HL-60 (cell line): ENCODE measurements at regions not wholly inside any gene's neighbourhood (a gene's known extent, or its start where the extent isn't known, plus 50 kb on each side); places are given as distances from the start of the nearest gene placed in this dataset.

Experiments
- DNase-seq, 2 experiments: peaks; one replicate each; pipeline ENCODE4 v3.0.0-alpha.2; 2010 to 2020; ENCODE audit warnings: low read depth in 1 of 2, low spot score in 1 of 2
- H3K27ac ChIP-seq: fragments of 250-450 bp; sonication (Bioruptor Pico); replicated peaks from 2 replicates; pipeline ENCODE4 v1.5.1; 2020; ENCODE audit warnings: mild to moderate bottlenecking, moderate library complexity
- H3K27me3 ChIP-seq: fragments of 250-450 bp; sonication (Bioruptor Pico); 2 replicates; pipeline ENCODE4 v1.5.1; 2021; ENCODE audit warnings: mild to moderate bottlenecking, moderate library complexity; ENCODE audit not compliant: insufficient read depth, poor library complexity, severe bottlenecking
- H3K4me3 ChIP-seq: replicated peaks from 2 replicates; pipeline ENCODE4 v1.5.1; 2011; ENCODE audit warnings: mild to moderate bottlenecking, control low read depth, low read length; ENCODE audit not compliant: insufficient read depth
- GABPA ChIP-seq: IDR thresholded peaks from 2 replicates; pipeline ENCODE4 v1.6.1; 2012; ENCODE audit warnings: low read depth
- POLR2AphosphoS5 ChIP-seq: IDR thresholded peaks from 2 replicates; pipeline ENCODE4 v1.6.1; 2012; ENCODE audit warnings: low read depth
- SPI1 ChIP-seq: IDR thresholded peaks from 2 replicates; pipeline ENCODE4 v1.6.1; 2012; ENCODE audit warnings: low read depth, mild to moderate bottlenecking, borderline replicate concordance
- TF ChIP-seq, protein P1 (sequence below): IDR thresholded peaks from one replicate; pipeline ENCODE4 v1.5.1; 2011; ENCODE audit warnings: low read length, control low read depth, inconsistent platforms; ENCODE audit not compliant: insufficient read depth
- TF ChIP-seq, protein P2 (sequence below): IDR thresholded peaks from 2 replicates; pipeline ENCODE4 v1.6.1; 2012; ENCODE audit warnings: low read depth; ENCODE audit not compliant: insufficient replicate concordance

DNA sequence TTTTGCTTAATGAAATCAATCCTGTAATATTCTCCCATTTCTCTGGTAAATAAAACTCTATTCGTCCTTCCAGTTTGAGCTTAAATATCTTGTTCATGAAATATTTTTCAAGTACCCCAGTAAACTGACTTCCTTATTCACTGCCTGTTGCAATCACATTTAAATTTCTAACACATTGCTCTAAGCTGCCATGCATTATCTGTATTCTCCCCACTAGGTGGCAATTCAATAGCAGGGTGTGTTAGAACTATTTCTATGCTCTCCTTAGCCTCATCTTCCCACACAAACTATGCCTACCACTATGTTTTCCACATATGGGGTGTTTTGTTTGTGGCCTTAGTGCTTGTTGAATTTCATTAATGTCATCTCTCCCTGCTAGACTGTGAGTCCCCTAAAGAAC lies 377.1 kb upstream of the HS3ST1 start:
- no peak overlapping the region for H3K27ac ChIP-seq
- H3K27me3 ChIP-seq, result no peaks in the 10 kb centered on the region
- TF ChIP-seq POLR2AphosphoS5, result no peak
- TF ChIP-seq, protein P1, sequence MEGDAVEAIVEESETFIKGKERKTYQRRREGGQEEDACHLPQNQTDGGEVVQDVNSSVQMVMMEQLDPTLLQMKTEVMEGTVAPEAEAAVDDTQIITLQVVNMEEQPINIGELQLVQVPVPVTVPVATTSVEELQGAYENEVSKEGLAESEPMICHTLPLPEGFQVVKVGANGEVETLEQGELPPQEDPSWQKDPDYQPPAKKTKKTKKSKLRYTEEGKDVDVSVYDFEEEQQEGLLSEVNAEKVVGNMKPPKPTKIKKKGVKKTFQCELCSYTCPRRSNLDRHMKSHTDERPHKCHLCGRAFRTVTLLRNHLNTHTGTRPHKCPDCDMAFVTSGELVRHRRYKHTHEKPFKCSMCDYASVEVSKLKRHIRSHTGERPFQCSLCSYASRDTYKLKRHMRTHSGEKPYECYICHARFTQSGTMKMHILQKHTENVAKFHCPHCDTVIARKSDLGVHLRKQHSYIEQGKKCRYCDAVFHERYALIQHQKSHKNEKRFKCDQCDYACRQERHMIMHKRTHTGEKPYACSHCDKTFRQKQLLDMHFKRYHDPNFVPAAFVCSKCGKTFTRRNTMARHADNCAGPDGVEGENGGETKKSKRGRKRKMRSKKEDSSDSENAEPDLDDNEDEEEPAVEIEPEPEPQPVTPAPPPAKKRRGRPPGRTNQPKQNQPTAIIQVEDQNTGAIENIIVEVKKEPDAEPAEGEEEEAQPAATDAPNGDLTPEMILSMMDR, result peak; percentile 61
- TF ChIP-seq SPI1, result peak; percentile 70; the same call in 1 of the 2 replicates
- TF ChIP-seq, protein P2, sequence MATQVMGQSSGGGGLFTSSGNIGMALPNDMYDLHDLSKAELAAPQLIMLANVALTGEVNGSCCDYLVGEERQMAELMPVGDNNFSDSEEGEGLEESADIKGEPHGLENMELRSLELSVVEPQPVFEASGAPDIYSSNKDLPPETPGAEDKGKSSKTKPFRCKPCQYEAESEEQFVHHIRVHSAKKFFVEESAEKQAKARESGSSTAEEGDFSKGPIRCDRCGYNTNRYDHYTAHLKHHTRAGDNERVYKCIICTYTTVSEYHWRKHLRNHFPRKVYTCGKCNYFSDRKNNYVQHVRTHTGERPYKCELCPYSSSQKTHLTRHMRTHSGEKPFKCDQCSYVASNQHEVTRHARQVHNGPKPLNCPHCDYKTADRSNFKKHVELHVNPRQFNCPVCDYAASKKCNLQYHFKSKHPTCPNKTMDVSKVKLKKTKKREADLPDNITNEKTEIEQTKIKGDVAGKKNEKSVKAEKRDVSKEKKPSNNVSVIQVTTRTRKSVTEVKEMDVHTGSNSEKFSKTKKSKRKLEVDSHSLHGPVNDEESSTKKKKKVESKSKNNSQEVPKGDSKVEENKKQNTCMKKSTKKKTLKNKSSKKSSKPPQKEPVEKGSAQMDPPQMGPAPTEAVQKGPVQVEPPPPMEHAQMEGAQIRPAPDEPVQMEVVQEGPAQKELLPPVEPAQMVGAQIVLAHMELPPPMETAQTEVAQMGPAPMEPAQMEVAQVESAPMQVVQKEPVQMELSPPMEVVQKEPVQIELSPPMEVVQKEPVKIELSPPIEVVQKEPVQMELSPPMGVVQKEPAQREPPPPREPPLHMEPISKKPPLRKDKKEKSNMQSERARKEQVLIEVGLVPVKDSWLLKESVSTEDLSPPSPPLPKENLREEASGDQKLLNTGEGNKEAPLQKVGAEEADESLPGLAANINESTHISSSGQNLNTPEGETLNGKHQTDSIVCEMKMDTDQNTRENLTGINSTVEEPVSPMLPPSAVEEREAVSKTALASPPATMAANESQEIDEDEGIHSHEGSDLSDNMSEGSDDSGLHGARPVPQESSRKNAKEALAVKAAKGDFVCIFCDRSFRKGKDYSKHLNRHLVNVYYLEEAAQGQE, result no peak
- H3K4me3 ChIP-seq, result no peak overlapping the region
- DNase-seq, result peak; percentile 17 to 40

GRCh38 chr4:11801466-11802446 lies 373.1 kb upstream of the HS3ST1 start:
- TF ChIP-seq, protein P1, result no peak
- no peak for TF ChIP-seq POLR2AphosphoS5
- TF ChIP-seq SPI1, result no peak
- TF ChIP-seq GABPA, result no peak
- TF ChIP-seq, protein P2, result no peak
- no peak for DNase-seq
- no peaks in the 10 kb centered on the region for H3K27me3 ChIP-seq

DNA sequence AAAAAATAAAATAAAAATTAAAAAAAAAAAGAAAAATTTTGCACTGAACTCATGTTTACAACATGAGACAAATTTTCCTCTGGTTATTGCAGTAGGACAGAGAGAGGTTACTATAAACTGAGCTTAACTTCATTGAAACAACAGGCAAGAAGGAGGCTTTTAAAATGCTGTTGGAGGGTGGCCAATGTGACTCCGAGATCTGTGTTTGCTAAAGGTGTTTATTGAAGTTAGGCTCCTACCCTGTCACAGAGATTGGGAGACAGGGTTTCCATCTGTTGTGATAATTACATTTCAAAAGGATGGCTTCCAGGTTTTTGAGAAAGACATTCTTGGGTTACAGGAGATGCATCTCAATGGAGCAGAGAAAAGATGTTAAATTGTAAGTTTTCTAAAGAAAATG lies 370.5 kb upstream of the HS3ST1 start:
- no peak overlapping the region for H3K27ac ChIP-seq
- DNase-seq, result no peak
- H3K27me3 ChIP-seq, result no peaks in the 10 kb centered on the region
- TF ChIP-seq POLR2AphosphoS5, result no peak
- no peak for TF ChIP-seq GABPA
- no peak for TF ChIP-seq SPI1
- H3K4me3 ChIP-seq, result no peak overlapping the region

More at GRCh38 chr4:11801466-11802446, 373.1 kb upstream of the HS3ST1 start:
- no peak overlapping the region for H3K27ac ChIP-seq
- H3K4me3 ChIP-seq, result no peak overlapping the region

GRCh38 chr4:11791797-11792196 lies 363.1 kb upstream of the HS3ST1 start:
- Histone ChIP-seq H3K4me3 (no peak overlapping the region), H3K27me3 (no peaks in the 10 kb centered on the region), H3K27ac (peak overlapping the region; percentile 23; the same call in 1 of the 2 replicates)
- peak in 1 of 2 experiments; percentile 68 for DNase-seq
- no peak for TF ChIP-seq GABPA
- TF ChIP-seq, protein P2, result no peak
- peak; percentile 91 for TF ChIP-seq SPI1
- no peak for TF ChIP-seq POLR2AphosphoS5
- TF ChIP-seq, protein P1, result no peak
